HG02678 (cell line): ENCODE measurements at regions not wholly inside any gene's neighbourhood (a gene's known extent, or its start where the extent isn't known, plus 50 kb on each side); places are given as distances from the start of the nearest gene placed in this dataset.

Source experiments
- ATAC-seq: cut with Tn5 transposase; IDR thresholded peaks from one replicate; pipeline ENCODE4 v1.9.1; 2021; ENCODE audit warnings: mild to moderate bottlenecking, moderate library complexity; ENCODE audit not compliant: unreplicated experiment

- no peak for ATAC-seq
These were observed 398.0 kb upstream of the MEIS1 start for GRCh38 chr2:66036948-66037347.

DNA sequence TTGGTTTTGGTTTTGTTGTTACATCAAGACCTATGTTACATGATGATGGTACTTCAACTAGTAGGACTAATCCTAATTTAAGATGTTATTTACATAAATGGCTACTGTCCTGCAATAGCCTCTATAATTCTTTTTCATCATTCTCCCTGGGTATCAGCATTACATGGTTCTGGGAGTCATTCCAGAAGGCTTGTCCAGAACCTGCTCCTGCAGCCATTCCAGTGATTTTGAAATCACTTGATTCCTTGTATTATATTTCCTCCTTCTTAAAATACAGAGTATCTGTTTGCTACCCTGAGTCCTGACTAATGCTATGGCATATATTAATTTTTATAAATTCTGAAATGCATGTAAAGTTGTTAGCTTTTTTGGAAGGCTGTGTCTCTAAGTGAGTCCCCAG lies 400.5 kb upstream of the MEIS1 start:
- no peak for ATAC-seq

- ATAC-seq, result no peak
These were observed 402.6 kb upstream of the MEIS1 start for GRCh38 chr2:66032226-66032775.

GRCh38 chr2:66031236-66031635 lies 403.7 kb upstream of the MEIS1 start:
- no peak for ATAC-seq

DNA sequence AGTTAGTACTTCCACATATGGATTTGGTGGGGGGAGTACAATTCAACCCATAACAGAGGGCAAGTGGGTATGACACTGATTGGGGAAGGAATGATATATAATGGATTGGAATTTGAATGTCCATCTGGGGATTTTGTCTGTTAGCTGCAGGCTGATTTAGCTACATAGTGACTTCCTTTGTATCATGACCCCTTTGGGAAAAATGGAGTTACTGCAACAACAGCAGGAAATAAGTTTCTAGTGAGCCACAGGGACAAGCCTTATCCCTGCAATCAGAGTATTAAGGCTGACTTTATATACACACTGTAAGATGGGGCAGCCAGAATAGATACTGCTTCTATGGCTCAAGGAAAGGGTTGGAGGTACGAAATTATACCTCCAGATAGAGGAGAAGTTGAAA lies 404.4 kb upstream of the MEIS1 start:
- ATAC-seq, result no peak

DNA sequence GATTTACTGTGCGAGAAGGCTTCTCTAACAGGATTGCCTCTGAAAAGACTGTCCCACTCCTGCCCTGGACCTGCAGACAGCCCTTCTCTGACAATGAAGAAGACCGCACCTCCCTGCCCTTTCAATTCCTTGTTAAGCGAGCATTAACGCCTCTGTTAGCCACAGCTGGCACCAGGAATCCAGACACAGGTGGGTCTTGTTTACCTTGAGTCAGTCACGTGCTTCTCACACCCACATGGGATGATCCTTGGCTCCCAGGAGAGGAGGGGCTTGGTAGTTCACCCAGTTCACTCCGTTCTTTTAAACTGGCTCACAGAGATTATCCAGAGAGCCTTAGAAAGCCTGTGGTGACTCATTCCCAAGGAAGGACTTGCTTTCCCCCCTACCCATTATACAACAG lies 410.5 kb upstream of the MEIS1 start:
- ATAC-seq, result no peak

DNA sequence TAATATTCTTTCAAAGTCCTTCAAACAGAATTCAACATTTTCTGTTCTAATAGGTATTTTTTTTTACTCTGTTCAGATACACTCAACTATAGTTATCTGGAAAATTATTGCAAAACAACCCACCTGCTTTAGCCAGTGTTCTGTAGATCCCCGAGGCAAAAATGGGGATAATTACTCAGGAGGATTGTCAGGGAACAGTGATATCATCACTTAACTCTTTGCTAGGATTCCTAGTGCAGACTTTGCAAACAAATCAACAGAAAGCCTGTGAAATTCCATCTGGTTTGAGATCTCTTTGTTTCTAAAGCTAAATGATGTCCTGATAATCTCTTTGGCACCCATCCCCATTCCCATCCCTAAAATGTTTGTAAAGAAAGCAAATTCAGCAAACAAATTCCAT lies 413.6 kb upstream of the MEIS1 start:
- no peak for ATAC-seq

GRCh38 chr2:66017763-66018162 lies 417.2 kb upstream of the MEIS1 start:
- no peak for ATAC-seq

GRCh38 chr2:66014450-66014849 lies 420.5 kb upstream of the MEIS1 start:
- no peak for ATAC-seq

GRCh38 chr2:66013456-66013855 lies 421.5 kb upstream of the MEIS1 start:
- ATAC-seq, result no peak

- no peak for ATAC-seq
These were observed 431.0 kb upstream of the MEIS1 start for GRCh38 chr2:66003931-66004330.

DNA sequence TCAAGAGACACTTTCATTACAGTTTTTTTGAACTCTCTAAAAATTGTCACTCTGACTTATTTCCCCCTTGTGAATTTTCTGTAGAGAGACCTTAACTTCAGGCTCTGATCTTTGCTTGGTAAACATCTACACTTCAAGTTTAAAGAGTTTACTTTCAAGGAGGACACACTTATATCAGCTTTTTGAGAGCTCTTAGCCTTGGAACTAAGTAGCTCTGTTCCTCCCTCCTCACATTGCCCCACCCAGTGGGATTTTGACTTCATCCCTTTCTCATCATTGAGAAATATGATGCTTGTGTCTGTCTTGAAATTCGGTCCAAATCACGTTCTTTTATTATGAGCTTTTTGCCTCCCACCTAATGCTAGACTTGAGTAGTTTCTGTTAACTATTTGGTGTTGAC lies 433.4 kb upstream of the MEIS1 start:
- ATAC-seq, result no peak

DNA sequence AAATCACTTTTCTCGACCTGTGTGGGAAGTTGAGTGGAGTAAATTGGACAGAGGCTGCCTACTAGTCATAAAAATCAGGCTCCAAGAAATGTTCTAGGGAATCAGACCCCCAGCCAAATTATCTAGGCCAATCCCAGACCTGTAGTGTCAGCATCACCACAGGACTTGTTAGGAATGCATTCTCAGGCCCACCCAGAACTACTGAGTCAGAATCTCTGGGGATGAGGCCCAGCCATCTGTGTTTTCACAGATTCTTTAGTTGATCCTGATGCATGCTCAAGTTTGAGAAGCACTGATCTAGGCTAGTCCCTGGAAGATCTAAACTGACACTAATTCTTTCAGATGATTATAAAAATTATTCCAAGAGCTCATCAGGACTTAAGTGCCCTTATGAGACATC lies 434.0 kb upstream of the MEIS1 start:
- no peak for ATAC-seq

GRCh38 chr2:65999796-66000195 lies 435.1 kb upstream of the MEIS1 start:
- no peak for ATAC-seq

GRCh38 chr2:65999103-65999502 lies 435.8 kb upstream of the MEIS1 start:
- ATAC-seq, result no peak

GRCh38 chr2:65997961-65998360 lies 437.0 kb upstream of the MEIS1 start:
- ATAC-seq, result no peak

- no peak for ATAC-seq
These were observed 442.7 kb upstream of the MEIS1 start for GRCh38 chr2:65992198-65992554.

DNA sequence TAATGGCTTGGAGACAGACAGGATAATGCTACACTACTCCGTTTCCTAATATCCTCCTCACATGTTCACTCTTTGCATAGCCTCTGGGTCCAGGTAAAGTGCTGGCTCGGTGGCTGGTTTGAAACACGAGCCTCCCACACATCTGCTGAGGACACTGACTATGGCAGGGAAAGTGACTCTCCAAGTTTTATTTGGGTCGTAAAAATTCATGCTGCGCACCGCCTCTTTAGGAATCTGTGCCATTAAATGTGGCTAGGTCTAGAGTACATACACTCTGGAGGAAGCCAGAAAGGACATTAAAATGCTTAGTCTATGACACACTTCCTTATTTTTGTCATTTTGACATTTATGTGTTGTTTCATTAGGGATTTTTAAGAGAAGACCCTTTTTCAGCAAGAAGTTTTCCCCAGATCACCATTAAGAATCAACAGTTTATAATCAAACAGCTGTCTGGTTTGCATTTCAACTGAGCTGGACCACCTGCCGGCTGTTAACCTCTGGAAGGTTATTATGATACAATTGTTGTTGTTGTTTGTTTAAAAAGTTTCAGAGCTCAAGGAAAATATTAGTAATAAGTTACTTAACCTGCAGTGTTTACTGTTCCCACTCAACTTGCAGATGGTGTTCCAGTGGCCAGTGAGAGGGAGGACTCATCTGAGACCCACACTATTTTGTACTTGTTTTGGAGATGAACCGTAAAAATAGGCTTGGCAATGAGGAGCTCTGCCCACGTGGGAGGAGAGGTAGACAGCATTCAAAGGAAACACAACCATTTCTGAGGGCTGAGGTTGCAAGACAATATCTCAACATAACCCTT lies 443.3 kb upstream of the MEIS1 start:
- no peak for ATAC-seq

DNA sequence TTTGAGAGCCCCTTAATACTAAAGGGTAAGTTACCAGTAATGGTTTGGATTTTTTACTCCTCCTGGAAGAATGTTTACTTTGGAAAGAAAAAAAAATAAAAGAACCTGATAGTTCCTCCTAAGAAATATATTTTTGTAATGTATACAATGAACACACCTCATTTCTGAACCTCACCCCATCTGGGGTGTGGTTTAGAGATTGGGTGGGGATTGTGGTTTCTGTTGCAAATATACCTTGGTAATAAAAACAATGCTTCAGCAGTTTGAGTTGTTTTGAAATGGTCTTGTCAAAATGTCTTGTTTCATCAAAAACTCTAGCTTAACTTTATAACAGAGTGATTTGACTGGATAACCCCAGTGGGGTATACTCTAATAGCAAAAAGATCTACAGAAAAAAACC lies 448.9 kb upstream of the MEIS1 start:
- no peak for ATAC-seq

DNA sequence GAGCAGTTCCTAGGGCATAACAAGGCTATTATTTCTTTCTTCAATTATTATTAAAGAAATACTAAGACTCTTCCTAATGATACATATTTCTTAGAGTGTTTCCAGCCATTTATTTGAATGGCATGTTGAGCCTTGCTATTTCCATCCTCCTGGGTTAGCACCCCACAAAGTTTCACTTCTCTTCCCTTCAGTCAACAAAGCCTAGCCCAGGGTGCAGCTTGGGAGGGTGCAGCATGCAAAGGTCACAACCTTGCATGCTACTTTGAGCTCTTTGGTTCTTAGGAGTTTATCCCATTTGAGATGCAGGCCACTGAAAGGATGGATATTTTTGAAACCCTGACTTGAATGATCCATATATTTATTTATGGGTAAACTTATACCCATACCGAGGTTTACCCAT lies 454.4 kb upstream of the MEIS1 start:
- no peak for ATAC-seq

- no peak for ATAC-seq
These were observed 455.5 kb upstream of the MEIS1 start for GRCh38 chr2:65979446-65979845.

DNA sequence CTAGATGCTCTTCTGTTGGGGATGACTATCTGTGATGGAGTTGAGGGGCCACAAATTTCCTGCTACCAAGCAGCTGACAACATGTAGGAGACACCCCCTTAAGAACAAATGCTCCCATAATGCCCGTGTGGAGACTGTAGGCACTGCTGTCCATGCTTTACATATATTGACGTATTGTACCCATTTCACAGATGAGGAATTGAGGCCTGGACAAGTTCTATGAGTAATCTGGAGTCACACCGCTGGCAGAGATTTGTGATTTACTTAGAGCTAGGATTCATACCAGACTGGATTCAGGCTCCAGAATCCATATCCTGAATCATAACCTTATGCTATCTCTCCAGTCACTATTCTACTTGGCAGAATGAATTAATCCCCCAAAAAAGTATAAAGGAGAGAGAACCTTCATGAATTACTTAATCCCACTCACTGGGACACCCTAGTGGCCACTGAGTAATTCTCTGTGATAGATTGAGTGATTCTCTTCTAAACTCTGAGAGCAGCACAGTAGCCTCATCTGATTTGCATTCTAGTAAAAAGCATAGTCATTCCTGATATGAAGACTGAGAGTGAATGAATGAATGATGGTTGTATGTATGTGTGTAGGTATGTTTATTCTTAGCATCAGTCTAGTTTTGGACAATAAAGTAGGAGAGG lies 460.7 kb upstream of the MEIS1 start:
- ATAC-seq, result peak; percentile 51
